ENCODE measurements at regions not wholly inside any gene's neighbourhood (a gene's known extent, or its start where the extent isn't known, plus 50 kb on each side); places are given as distances from the start of the nearest gene placed in this dataset.

GRCh38 chr9:78630966-78631365 is 334.0 kb downstream of the PSAT1 start:
- intact Hi-C loops (cut with micrococcal nuclease) (no loop called here), dilution Hi-C loops (cut with MboI; ENCODE audit: extremely low pct_ligation_motif_present, low sequenced_read_pairs) (no loop called here)
- POLR2A ChIA-PET = no interaction called here
- H3K4me2 ChIP-seq (ENCODE audit: insufficient read depth, low read length) = no peak overlapping the region
- DNase-seq (ENCODE audit: low read depth, low spot score) (no peak), FAIRE-seq (no peak)
- no peak overlapping the region for H3K4me3 ChIP-seq (replicated peaks in 1 of 3; ENCODE audit: insufficient read depth in 1 of 3, low read depth in 1 of 3, low read length in 3 of 3)
- H3K4me1 ChIP-seq (ENCODE audit: control insufficient read depth, extremely low read depth, insufficient read depth, low read length) = no peaks in the 10 kb centered on the region
- H3K9ac ChIP-seq (replicated peaks; ENCODE audit: extremely low read depth, insufficient read depth, low read length) = no peak overlapping the region
- no peak overlapping the region for H3K27ac ChIP-seq (ENCODE audit: insufficient read depth, low read depth, low read length)
- TF ChIP-seq FOS (IDR thresholded peaks at IDR 0.05; ENCODE audit: borderline replicate concordance, insufficient read depth, low read length) = no peak
- TF ChIP-seq, protein P1, sequence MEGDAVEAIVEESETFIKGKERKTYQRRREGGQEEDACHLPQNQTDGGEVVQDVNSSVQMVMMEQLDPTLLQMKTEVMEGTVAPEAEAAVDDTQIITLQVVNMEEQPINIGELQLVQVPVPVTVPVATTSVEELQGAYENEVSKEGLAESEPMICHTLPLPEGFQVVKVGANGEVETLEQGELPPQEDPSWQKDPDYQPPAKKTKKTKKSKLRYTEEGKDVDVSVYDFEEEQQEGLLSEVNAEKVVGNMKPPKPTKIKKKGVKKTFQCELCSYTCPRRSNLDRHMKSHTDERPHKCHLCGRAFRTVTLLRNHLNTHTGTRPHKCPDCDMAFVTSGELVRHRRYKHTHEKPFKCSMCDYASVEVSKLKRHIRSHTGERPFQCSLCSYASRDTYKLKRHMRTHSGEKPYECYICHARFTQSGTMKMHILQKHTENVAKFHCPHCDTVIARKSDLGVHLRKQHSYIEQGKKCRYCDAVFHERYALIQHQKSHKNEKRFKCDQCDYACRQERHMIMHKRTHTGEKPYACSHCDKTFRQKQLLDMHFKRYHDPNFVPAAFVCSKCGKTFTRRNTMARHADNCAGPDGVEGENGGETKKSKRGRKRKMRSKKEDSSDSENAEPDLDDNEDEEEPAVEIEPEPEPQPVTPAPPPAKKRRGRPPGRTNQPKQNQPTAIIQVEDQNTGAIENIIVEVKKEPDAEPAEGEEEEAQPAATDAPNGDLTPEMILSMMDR (IDR thresholded peaks at IDR 0.05; ENCODE audit: extremely low read depth in 1 of 2, insufficient read depth in 1 of 2, low read depth in 1 of 2, low read length in 2 of 2) = no peak
- no peaks in the 10 kb centered on the region for H3K27me3 ChIP-seq (ENCODE audit: control insufficient read depth in 2 of 2, insufficient read depth in 2 of 2, low read length in 2 of 2)
- H3K9me1 ChIP-seq (replicated peaks; ENCODE audit: control insufficient read depth, extremely low read depth, insufficient read depth, low read length) = no peaks in the 10 kb centered on the region
- no peaks in the 10 kb centered on the region for H4K20me1 ChIP-seq (replicated peaks; ENCODE audit: control insufficient read depth, extremely low read depth, insufficient read depth, low read length)
- H3K36me3 ChIP-seq (ENCODE audit: control insufficient read depth in 2 of 2, extremely low read depth in 1 of 2, insufficient read depth in 2 of 2, low read length in 2 of 2) = no peaks in the 10 kb centered on the region
- no peaks in the 10 kb centered on the region for H3K79me2 ChIP-seq (ENCODE audit: control insufficient read depth, insufficient read depth, low read length)
- H2AFZ ChIP-seq (ENCODE audit: low read depth, low read length) = no peak overlapping the region
- BruUV-seq (replicated peaks) = no TSS peak
- H3K9me3 ChIP-seq (replicated peaks; ENCODE audit: control insufficient read depth, insufficient read depth, low read length) = no peaks in the 10 kb centered on the region
- CTCF ChIA-PET = no interaction called here

DNA sequence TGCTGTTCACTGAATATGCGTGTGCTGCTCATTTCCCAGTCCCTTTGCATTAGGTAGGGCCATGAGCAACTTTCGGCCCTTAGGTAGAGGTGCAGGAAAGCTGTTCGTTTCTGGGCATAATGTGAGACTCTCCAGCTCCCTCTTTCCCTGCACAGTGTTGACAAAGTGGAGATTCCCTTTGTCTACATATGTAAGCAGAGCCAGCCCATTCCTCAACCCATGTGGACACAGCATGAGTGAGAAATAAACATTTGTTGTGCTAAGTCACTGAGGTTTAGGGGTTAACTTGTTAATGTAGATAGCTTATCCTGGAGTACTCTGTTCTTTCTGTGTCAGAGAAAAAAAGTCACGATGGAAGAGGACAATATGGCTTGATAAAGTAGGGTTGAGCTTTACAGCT is 343.8 kb downstream of the PSAT1 start:
- Histone ChIP-seq H3K36me3 (ENCODE audit: control insufficient read depth in 2 of 2, extremely low read depth in 1 of 2, insufficient read depth in 2 of 2, low read length in 2 of 2) (no peaks in the 10 kb centered on the region), H2AFZ (ENCODE audit: low read depth, low read length) (no peak overlapping the region), H3K79me2 (ENCODE audit: control insufficient read depth, insufficient read depth, low read length) (no peaks in the 10 kb centered on the region), H3K9me3 (replicated peaks; ENCODE audit: control insufficient read depth, insufficient read depth, low read length) (no peaks in the 10 kb centered on the region), H3K27ac (ENCODE audit: insufficient read depth, low read depth, low read length) (no peak overlapping the region), H3K27me3 (ENCODE audit: control insufficient read depth in 2 of 2, insufficient read depth in 2 of 2, low read length in 2 of 2) (no peaks in the 10 kb centered on the region), H3K4me2 (ENCODE audit: insufficient read depth, low read length) (no peak overlapping the region), H3K9me1 (replicated peaks; ENCODE audit: control insufficient read depth, extremely low read depth, insufficient read depth, low read length) (no peaks in the 10 kb centered on the region), H4K20me1 (replicated peaks; ENCODE audit: control insufficient read depth, extremely low read depth, insufficient read depth, low read length) (no peaks in the 10 kb centered on the region), H3K4me1 (ENCODE audit: control insufficient read depth, extremely low read depth, insufficient read depth, low read length) (no peaks in the 10 kb centered on the region), H3K4me3 (replicated peaks in 1 of 3; ENCODE audit: insufficient read depth in 1 of 3, low read depth in 1 of 3, low read length in 3 of 3) (no peak overlapping the region), H3K9ac (replicated peaks; ENCODE audit: extremely low read depth, insufficient read depth, low read length) (no peak overlapping the region)
- TF ChIP-seq EZH2 (IDR thresholded peaks at IDR 0.05; ENCODE audit: borderline replicate concordance, low read depth, low read length, severe bottlenecking) = no peak
- TF ChIP-seq JUN (IDR thresholded peaks at IDR 0.05; ENCODE audit: borderline replicate concordance, insufficient read depth, insufficient read length, low read depth) = no peak
- no peak for TF ChIP-seq POLR2A (IDR thresholded peaks at IDR 0.05; ENCODE audit: low read depth, low read length)
- TF ChIP-seq, protein P1 (IDR thresholded peaks at IDR 0.05; ENCODE audit: extremely low read depth in 1 of 2, insufficient read depth in 1 of 2, low read depth in 1 of 2, low read length in 2 of 2) = no peak
- TF ChIP-seq GATA2 (IDR thresholded peaks at IDR 0.05; ENCODE audit: insufficient read depth, insufficient read length, low read depth, low read length) = no peak
- TF ChIP-seq POLR2AphosphoS5 (IDR thresholded peaks at IDR 0.05; ENCODE audit: insufficient read depth, low read depth, low read length) = no peak
- no peak for TF ChIP-seq FOS (IDR thresholded peaks at IDR 0.05; ENCODE audit: borderline replicate concordance, insufficient read depth, low read length)
- TF ChIP-seq MAX (IDR thresholded peaks at IDR 0.05; ENCODE audit: insufficient read depth, insufficient read length) = no peak
- no peak for TF ChIP-seq MYC (IDR thresholded peaks at IDR 0.05; ENCODE audit: low read depth, low read length)
- BruUV-seq (replicated peaks) = no TSS peak
- ChIA-PET CTCF (interaction anchor here (0.7 kb wide), 1 partner anchor 16 kb away, joined by 3 read pairs; no protein-coding TSS in a partner anchor), POLR2A (no interaction called here)
- dilution Hi-C loops (cut with MboI; ENCODE audit: extremely low pct_ligation_motif_present, low sequenced_read_pairs) = no loop called here
- intact Hi-C loops (cut with micrococcal nuclease) = no loop called here
- FAIRE-seq = no peak
- no peak for DNase-seq (ENCODE audit: low read depth, low spot score)
